ENCODE measurements at regions not wholly inside any gene's neighbourhood (a gene's known extent, or its start where the extent isn't known, plus 50 kb on each side); places are given as distances from the start of the nearest gene placed in this dataset.

GRCh38 chr11:87909178-87909577 is 266.1 kb downstream of the RAB38 start:
- Histone ChIP-seq H3K9me3 (ENCODE audit: low read length) (no peaks in the 10 kb centered on the region), H3K27me3 (ENCODE audit: insufficient read depth, low read depth, low read length) (no peaks in the 10 kb centered on the region), H2AFZ (ENCODE audit: low read depth, low read length) (no peak overlapping the region), H3K4me2 (ENCODE audit: low read length) (no peak overlapping the region), H3K9me2 (ENCODE audit: insufficient read depth, low read length) (no peaks in the 10 kb centered on the region), H3K27ac (ENCODE audit: low read length) (no peak overlapping the region), H3K9ac (ENCODE audit: low read length) (no peak overlapping the region), H3K4me3 (ENCODE audit: low read length) (no peak overlapping the region), H3F3A (ENCODE audit: insufficient read depth, low read length, poor library complexity, severe bottlenecking) (no peaks in the 10 kb centered on the region), H4K20me1 (ENCODE audit: insufficient read depth) (no peaks in the 10 kb centered on the region), H3K36me3 (ENCODE audit: insufficient read depth, low read length) (no peaks in the 10 kb centered on the region), H3K79me2 (replicated peaks; ENCODE audit: insufficient read depth, low read length) (no peaks in the 10 kb centered on the region)
- no peak for TF ChIP-seq POLR2AphosphoS5 (IDR thresholded peaks at IDR 0.05)
- TF ChIP-seq CTCF (IDR thresholded peaks at IDR 0.05; ENCODE audit: poor library complexity, severe bottlenecking) = no peak
- TF ChIP-seq TAF1 (IDR thresholded peaks at IDR 0.05; ENCODE audit: low read depth) = no peak
- TF ChIP-seq EZH2 (IDR thresholded peaks at IDR 0.05; ENCODE audit: borderline replicate concordance, insufficient read depth, low read length, poor library complexity, severe bottlenecking) = no peak
- no peak for TF ChIP-seq REST (IDR thresholded peaks at IDR 0.05; ENCODE audit: borderline replicate concordance)
- no peak for TF ChIP-seq SMC3 (conservative IDR thresholded peaks at IDR 0.05; ENCODE audit: poor library complexity)
- no peak for TF ChIP-seq EP300 (conservative IDR thresholded peaks at IDR 0.05; ENCODE audit: poor library complexity, severe bottlenecking)
- TF ChIP-seq MXI1 (conservative IDR thresholded peaks at IDR 0.05; ENCODE audit: poor library complexity, severe bottlenecking) = no peak
- no peak for TF ChIP-seq RAD21 (conservative IDR thresholded peaks at IDR 0.05)

- no peaks in the 10 kb centered on the region for H3K79me2 ChIP-seq (replicated peaks; ENCODE audit: insufficient read depth, low read length)
- no peak overlapping the region for H3K4me2 ChIP-seq (ENCODE audit: low read length)
- H3K4me3 ChIP-seq (ENCODE audit: low read length) = no peak overlapping the region
- no peaks in the 10 kb centered on the region for H3K36me3 ChIP-seq (ENCODE audit: insufficient read depth, low read length)
- H2AFZ ChIP-seq (ENCODE audit: low read depth, low read length) = no peak overlapping the region
- no peak overlapping the region for H3K27ac ChIP-seq (ENCODE audit: low read length)
- H3K9ac ChIP-seq (ENCODE audit: low read length) = no peak overlapping the region
- no peaks in the 10 kb centered on the region for H3F3A ChIP-seq (ENCODE audit: insufficient read depth, low read length, poor library complexity, severe bottlenecking)
- no peaks in the 10 kb centered on the region for H4K20me1 ChIP-seq (ENCODE audit: insufficient read depth)
- no peaks in the 10 kb centered on the region for H3K9me3 ChIP-seq (ENCODE audit: low read length)
- TF ChIP-seq EZH2 (IDR thresholded peaks at IDR 0.05; ENCODE audit: borderline replicate concordance, insufficient read depth, low read length, poor library complexity, severe bottlenecking) (no peak), REST (IDR thresholded peaks at IDR 0.05; ENCODE audit: borderline replicate concordance) (no peak), CTCF (IDR thresholded peaks at IDR 0.05; ENCODE audit: poor library complexity, severe bottlenecking) (no peak), SMC3 (conservative IDR thresholded peaks at IDR 0.05; ENCODE audit: poor library complexity) (no peak), EP300 (conservative IDR thresholded peaks at IDR 0.05; ENCODE audit: poor library complexity, severe bottlenecking) (no peak), MXI1 (conservative IDR thresholded peaks at IDR 0.05; ENCODE audit: poor library complexity, severe bottlenecking) (no peak), RAD21 (conservative IDR thresholded peaks at IDR 0.05) (no peak), TAF1 (IDR thresholded peaks at IDR 0.05; ENCODE audit: low read depth) (no peak), POLR2AphosphoS5 (IDR thresholded peaks at IDR 0.05) (no peak)
- H3K27me3 ChIP-seq (ENCODE audit: insufficient read depth, low read depth, low read length) = no peaks in the 10 kb centered on the region
- no peaks in the 10 kb centered on the region for H3K9me2 ChIP-seq (ENCODE audit: insufficient read depth, low read length)
Observed at GRCh38 chr11:87908086-87908485, 267.2 kb downstream of the RAB38 start.

All from neural cell (in vitro differentiated cells).